Posterior vena cava (tissue), 2 donors: ENCODE measurements at regions not wholly inside any gene's neighbourhood (a gene's known extent, or its start where the extent isn't known, plus 50 kb on each side); places are given as distances from the start of the nearest gene placed in this dataset.

ENCODE experiments used
- DNase-seq: peaks from one replicate; pipeline ENCODE4 v3.0.0-alpha.2; 2020; ENCODE audit warnings: low spot score
- intact Hi-C, 2 donors: fragments of 100-400 bp; cut with DNase I; formaldehyde crosslinking; loops; one replicate each; pipeline versions ENCODE4 v1.14.1 to v1.14.2; 2022 to 2023
- donor health status: DM: yes; HTN: yes; CAD: no.
- donor health status: DM: yes; HTN: yes; CAD: no.

DNA sequence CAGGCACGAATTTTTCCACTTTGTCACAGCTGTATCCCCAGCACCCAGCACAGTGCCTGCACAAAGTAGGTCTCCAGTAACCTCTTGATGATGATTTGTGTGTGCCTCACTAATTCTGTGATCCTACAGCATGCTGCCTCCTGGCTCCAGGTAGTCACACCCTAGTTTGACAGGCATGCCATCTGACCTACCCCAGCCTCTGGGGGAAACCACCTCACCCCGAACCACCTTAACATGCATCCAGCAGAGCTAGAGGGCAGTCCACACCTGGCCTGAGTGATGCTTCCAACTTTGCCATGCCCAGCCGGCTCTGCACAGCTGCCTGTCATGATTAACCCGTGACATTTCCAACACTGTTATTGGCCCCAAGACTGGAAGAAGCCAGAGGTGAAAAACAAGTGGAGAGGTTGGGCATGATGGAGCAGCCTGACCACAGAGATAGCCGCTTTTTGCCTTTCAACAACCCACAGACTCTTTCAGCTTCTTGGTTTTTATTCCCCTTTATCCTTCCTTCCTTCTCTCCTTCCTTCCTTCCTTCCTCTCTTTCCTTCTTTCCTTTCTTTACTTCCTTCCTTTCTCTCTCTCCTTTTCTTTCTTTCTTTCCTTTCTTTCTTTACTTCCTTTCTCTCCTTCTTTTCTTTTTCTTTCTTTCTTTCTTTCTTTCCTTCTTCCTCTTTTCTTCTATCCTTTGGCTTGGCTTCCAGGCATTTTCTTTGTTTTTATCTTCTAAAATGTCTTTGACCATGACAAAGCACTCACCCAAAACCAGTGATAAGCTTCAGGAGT is 294.4 kb upstream of the SIX2 start:
- DNase-seq: no peak

DNA sequence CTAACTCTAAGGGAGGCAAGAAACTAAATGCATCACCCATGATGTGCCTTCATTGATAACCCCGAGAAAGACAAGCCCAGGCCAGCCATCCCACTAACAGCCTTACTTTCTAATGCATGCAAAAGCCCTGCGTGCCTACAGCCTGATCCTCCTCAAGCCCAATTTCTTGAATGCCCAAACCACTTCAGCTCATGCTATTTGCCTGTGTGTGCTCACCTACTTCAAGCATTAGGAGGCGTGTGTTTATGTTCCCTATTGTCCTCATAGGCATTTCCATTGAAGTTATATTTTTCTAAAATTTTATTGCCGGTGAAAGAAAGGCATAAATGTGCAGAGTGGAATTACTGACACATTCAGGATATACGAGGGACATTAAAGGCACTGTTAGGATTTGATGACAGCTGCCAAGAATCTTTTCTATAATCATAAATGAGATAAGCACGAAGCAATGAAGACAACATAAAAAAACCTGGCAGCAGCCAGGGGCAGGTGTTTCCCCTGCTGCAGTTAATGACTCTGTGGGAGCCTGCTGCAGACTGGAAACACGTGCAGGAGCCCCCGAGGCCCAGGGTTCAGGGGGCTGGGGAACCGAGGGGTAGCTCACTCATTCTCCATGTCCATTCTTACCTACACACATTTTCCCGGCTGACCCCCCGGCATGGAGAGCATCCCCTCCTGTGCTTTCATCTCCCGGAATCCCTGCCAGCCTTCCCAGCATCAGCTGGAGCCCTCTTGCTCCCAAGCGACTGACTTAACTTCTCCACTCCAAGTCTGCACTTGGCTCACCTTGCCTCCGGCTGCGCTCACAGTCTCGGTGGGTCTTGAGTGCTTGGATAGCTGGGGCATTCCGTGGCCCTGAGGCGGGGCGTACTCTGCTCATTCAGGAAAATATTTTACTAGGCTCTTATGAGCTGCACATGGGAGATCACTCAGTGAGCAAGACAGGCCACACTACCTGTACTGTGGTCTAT is 292.3 kb upstream of the SIX2 start:
- intact Hi-C loops: no loop called here
- no peak for DNase-seq

More for the DNA sequence above, 294.4 kb upstream of the SIX2 start:
- intact Hi-C loops: no loop called here

DNA sequence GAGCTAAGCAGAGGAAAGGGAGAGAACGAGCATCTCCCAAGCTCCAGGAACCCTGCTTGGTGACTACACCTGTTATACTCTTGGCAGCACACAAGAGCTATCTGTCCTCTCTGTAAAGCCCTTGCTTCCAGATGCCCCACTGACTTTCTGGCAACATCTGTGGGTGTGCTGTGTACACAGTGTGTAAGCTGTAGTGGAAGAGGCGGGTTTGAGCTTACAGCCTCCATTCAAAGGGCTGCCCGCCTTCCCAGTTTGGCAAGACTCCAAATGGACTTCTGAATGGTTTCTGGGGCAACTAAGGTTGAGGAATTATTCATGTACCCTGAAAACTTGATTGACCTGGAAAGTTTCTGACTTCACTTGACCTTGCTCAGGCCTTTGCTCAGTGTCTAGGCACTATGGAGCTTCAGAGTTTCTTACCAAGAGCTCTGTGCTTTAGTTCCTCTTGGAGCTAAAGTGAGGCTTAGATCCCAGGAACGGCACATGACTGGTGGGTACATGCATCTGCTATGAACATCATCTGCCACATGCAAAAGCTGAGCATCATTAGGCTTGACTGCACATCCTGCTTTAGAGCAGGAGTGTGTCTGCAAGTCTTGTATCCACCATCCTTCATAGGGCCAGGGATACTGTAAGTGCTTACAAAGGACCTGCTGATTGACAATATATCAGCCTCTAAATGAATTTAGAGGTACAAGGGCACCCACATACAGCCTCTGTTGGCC is 290.9 kb upstream of the SIX2 start:
- no peak for DNase-seq
- intact Hi-C loops: no loop called here

DNA sequence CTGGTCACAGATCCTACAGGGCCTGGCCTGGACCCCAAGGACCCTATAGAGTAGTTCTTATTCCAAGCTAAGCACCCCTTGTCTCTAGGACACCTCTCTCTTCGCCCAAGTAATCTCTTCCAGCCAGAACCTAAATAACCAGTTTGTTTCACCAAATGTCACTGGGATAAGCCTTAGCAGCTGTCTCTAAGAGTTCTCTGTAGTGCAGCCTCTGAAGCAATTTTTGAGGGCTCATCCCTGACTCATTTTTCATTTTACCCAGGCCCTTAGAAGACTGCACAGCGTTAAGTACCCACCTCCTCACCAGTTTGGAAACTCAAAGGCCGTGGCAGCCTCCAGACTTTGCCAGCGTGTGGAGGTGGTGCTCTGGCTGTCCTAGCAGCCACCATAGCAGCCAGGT is 290.1 kb upstream of the SIX2 start:
- DNase-seq: no peak
- intact Hi-C loops: no loop called here

DNA sequence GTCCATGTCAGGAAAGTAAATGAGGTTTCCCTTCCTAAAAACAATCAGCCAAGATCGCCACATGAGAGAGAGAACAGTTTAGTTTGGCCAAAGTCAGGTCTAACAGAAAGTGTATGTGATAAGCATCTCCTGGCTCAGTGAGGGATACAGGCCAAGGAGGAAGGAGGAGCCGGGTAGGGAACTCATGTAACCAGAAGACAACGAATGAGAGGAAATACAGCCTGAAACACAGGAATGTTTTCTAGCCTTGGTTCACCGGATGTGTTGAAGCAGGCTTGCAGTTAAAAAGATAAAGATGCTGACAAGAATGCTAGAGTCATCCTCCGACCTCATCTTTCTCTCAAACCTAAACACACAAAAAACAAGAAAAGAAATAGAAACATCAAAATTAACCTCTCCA is 283.9 kb upstream of the SIX2 start:
- no peak for DNase-seq
- intact Hi-C loops: no loop called here

DNA sequence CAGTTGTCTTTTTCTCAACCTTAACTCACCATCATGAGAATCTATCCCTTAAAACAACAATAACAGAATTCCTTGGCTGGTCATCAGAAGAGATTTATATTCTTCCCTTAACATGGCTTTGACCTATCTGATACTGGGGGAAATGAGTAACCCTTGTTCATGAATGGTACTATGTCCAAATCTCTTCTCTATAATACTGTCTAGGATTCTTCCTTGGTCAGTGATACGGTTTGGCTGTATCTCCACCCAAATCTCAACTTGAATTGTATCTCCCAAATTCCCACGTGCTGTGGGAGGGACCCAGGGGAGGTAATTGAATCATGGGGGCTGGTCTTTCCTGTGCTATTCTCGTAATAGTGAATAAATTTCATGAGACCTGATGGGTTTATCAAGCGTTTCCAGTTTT is 282.0 kb upstream of the SIX2 start:
- DNase-seq: no peak
- intact Hi-C loops: no loop called here

DNA sequence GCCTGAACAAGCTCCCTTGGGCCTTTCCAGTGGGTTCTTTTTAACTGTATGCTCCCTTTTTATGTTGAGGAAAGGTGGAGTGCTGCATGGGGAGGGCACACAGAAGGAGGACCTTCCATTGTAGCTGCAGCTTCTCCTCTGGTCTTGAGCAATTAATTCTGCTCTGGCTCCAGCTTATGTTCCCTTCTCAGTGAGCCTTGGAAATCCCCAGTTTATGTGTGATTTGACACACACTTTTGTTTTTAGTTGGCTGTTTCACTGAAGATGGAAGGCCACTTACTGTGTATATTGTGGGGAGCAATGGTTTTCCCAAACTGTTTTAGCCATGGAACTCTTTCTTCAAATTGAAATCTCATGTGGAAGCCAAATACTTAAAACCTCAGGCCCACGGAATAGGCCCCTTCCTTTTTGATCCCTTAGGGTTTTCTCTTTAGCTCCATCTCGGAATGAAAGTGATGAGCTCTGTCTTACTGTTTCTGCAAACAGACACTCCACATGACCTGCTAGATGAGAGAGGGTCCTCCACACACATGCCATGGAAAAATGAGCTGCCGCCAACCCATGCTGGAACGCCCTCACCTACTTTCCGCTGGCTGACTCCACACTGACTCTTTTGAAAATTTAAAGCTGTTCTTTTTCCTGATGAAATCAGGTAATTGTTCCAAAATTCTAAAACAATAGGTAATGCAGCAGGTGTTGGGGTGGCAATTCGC is 280.9 kb upstream of the SIX2 start:
- DNase-seq: no peak
- intact Hi-C loops: no loop called here

DNA sequence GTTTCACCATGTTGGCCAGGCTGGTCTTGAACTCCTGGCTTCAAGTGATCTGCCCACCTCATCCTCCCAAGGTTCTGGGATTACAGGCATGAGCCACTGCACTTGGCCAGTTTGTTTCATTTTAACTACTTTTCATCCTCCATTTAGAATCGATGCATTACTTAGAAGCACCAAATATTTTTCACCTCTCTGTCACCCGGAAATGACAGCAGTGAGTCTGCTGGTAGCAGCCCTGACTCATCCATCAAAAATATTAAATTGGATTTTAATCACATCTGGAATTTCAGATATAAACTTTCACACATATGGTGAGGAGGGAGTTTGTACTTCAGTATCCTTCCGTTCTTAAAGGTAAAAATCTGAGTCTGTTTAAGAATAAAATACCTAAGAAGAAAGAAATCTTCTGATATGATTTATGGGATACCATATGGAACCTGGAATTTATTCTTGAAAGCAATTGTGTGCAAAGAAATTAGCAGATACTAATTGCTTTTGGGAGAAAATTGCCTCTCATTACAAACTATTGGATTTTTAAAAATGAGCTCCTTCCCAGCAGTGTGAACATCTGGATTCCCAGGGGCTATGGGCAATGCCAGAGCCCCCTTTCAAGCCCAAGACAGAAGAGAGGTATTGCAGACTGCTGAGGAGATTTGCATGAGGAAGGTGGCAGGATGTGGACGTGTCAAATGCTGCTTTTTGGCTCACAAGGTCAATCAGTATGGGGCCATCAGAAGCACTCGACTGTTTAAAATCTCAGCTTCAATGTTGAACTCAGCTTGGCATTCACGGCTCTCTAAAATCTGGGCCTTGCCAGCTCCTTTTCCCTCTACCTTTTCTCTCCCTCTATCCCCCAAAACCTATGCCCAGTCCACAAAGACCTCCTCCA is 279.5 kb upstream of the SIX2 start:
- intact Hi-C loops: no loop called here
- no peak for DNase-seq

DNA sequence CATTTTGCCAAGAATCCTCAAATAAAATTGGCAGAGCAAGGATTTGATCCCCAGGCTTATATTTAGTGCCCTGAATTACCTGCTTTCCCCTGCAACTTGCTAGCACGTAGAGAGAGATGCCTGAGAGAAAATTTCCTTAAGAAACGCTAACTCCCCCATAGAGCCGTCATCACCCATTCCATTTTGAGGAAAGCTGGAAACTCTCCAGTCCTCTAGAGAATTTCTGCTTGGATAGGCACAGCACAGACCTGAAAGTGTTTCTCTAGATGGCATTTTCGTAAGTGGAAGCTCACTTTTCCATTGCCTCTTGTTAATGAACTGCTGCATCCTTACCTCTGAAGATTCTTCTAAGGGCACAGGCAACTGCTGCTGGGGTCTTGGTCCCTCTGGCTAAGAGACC is 277.8 kb upstream of the SIX2 start:
- DNase-seq: no peak
- intact Hi-C loops: no loop called here

DNA sequence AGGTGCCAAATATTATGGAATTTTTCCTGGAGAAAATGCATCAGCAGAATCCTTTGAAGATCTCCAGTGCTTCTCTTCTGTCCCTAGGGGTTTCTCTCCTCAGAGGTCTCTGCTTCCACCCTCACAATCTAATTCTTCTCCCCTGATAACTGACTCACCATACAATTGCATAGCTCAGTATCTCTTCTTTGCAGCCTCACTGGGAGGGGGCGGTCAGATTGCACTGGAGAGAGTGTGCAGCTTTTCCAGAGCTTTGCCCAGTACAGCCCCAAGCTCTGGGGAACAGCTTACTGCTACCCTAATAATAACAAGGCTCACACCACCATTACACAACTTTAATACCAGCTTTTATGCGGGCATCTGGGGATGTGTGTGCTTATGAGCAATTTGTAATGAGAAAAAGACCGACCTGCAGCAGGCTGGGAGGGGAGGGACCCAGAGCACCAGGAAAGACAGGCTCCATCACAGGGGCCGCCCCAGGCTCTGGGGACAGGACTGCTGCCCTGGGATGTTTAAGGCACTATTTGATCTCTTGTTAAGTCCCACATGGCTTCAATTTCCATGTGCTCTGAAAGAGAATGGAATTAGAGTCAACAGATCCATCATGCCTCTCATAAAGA is 276.6 kb upstream of the SIX2 start:
- no peak for DNase-seq
- intact Hi-C loops: no loop called here

DNA sequence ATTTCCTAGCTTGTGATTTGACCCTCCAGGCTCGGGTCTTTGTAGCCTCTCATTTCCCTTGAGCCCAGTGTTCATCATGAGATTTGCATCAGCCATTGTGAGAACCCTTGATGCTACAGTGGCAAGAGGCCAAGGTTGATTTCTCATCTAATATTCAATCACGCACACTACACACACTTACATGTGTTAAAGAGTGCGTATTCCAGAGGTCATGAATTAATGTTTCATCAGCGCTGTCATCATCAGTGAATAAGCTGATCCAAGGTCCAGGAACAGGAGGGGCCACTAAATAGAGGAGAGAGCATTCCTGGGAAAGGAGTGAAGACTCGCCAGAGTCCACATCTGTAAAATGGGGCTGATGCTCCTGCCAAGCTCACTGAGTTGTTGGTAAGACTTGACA is 276.1 kb upstream of the SIX2 start:
- no peak for DNase-seq
- intact Hi-C loops: no loop called here

DNA sequence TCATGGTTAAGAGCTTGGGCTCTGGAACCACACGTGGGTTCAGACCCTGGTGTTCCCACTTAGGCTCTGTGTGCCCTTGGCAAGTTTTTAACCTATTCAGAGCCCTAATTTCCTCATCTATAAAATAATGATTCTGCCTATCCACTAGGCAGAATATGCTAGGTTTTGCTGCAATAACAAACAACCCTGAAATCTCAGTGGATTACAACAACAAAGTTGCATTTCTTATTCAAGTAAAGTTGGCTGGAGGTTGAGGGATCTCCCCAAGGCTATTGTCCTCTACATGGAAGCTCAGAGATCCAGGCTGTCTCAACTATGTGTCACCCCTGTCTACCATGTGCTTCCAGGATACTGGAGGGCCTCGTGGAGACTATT is 275.4 kb upstream of the SIX2 start:
- DNase-seq: no peak
- intact Hi-C loops: no loop called here

DNA sequence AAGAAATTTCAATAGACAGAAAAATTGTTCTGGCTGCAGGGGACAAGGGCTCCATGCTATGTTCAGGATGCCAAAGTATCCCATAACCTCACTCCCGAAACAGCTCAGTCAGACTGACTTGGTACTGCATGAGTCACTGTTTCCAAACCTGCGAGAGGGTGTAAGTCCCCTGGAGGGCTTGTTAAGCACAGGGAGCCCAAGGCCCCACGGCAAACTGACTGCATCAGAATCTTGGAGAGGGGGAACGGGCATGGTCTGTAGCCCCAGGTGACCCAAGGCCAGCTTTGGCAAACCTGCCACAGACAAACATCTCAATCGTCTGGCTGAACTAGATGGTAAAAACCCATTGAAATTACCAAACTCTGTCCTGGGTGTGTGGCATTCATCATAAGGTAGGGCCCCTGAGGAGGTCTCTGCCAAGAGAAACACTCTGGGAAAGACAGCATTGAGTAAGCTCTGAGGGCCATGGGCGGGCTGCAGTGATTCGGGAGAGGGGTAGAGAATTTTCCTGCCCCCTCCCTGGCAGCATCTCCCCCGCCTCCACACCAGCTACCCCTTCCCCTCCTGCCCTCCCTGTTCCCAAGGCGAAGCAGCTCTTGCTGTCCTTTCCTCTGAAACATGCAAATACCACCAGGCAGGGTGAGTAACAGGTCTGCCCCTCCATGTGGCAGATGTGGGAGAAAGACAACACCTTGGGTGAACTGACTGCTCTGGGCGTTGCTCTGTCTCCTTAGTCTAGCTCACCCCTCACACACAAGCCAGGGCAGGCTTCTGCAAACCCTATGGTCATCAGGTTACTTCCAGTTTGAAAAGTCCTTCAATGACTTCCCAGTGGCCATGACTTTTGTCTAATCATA is 274.7 kb upstream of the SIX2 start:
- intact Hi-C loops: no loop called here
- no peak for DNase-seq

DNA sequence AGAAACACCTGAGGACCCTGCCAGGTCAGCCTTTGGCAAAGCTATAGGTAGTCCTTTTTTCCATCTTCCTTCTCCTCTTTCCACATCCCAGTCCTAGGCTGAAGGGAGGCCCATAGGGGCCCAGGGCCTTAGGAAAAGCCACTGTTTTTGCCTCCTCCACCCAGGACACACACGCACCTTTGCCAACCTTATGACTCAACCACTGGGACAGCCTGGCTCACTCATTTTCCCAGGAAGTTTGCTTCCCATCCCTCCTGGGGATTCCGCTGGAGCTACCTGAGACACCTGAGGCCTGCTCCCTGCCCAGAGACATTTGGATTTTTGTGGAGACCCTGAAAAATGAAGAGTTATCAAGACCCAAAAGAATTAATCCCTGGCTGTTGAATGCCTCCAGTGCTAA is 273.4 kb upstream of the SIX2 start:
- intact Hi-C loops: no loop called here
- no peak for DNase-seq

DNA sequence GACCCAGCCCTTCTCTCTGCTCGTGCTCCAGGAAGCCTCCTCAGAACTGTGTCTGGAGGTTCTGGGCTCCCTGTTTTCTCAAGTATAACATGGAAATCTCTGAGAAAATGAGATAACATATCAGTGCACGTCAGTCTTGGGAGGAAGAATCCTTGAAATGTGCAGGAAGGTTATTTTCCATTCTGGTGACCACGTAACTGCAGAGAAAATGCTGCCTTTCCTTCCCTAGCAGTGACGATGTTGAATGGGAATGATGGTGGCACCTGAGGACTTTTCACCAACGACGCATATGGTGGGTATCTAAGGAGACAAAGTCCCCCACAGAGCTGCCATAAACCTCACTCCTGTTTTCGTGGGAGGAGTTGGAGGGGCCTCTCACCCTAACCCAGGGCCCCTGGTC is 272.1 kb upstream of the SIX2 start:
- no peak for DNase-seq
- intact Hi-C loops: no loop called here

DNA sequence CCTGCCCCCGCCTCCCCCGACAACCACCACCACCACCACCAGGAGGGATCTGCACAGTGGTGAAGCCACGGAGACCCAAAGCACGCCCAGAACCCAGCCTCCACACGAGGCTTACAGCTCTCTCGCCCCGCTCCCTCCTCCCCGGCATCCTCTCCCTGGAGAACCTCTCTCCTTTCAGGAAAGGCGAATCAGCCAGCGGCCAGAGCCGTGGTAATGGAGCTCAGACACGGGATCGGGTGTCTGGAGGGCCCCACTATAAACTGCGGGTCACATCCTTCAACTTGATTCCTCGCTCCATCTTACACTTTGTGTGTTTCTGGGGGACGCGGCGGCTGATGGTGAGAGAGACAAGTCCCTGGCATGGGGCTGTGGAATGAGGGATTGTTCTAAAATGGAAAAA is 271.5 kb upstream of the SIX2 start:
- DNase-seq: no peak
- intact Hi-C loops: no loop called here

DNA sequence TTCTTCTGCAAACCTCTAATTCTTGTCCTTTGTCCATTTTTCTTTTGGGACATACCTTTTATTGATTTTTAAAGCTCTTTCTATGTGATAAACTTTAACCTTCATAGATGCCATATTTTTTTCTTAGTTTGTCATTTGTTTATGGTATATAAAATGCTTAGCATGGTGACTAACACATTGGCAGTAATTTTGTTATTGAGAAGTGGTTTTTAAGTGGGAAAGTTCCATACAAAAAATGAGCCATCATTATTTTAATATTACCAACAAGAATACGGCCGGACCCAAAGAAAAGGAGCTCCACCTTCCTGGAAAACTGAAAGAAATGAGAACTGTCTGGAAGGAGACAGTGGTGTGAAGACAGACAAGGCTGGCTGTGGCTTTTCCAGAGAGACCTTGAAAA is 270.1 kb upstream of the SIX2 start:
- intact Hi-C loops: no loop called here
- no peak for DNase-seq
